B cell (primary cell): ENCODE measurements at regions not wholly inside any gene's neighbourhood (a gene's known extent, or its start where the extent isn't known, plus 50 kb on each side); places are given as distances from the start of the nearest gene placed in this dataset.

Experiments
- ATAC-seq: fragments of 200-7000 bp; cut with Tn5 transposase; one replicate; pipeline ENCODE4 v1.10.0; 2021; ENCODE audit warnings: low read depth, mild to moderate bottlenecking, moderate number of reproducible peaks, moderate library complexity
- CTCF ChIA-PET: fragments of 350-600 bp; sonication (Branson Sonifier 250); formaldehyde crosslinking; loops from one replicate; lab custom pipeline; 2021; ENCODE audit warnings: antibody characterized with exemption, inconsistent platforms; lab: Charles Lee
- POLR2A ChIA-PET: fragments of 350-600 bp; sonication (Branson Sonifier 250); formaldehyde crosslinking; loops from one replicate; lab custom pipeline; 2021; ENCODE audit warnings: antibody characterized with exemption; lab: Charles Lee
- DNase-seq: peaks from one replicate; pipeline ENCODE4 v3.0.0; 2013
- H2AFZ ChIP-seq: 2 replicates; pipeline ENCODE4 v1.6.1; 2012; ENCODE audit warnings: mild to moderate bottlenecking, low read depth, low read length; ENCODE audit not compliant: insufficient read depth, poor library complexity, severe bottlenecking
- H3K27ac ChIP-seq, 2 donors: 1 replicate in 1 of 2; 2 replicates in 1 of 2; pipeline ENCODE4 v1.5.1; 2012 to 2013; ENCODE audit warnings: low read length in 2 of 2, mild to moderate bottlenecking in 2 of 2, moderate library complexity in 1 of 2
- H3K27me3 ChIP-seq, 4 experiments: fragments of 200-600 bp in 1 of 4; sonication (generic) in 1 of 4; replicated peaks in 1 of 4; 1 replicate in 2 of 4; 2 replicates in 2 of 4; pipeline versions ENCODE4 v1.6.1 to v1.7.0; 2013 to 2016; ENCODE audit warnings: low read length in 3 of 4, mild to moderate bottlenecking in 2 of 4, mixed read lengths in 1 of 4, moderate library complexity in 1 of 4; ENCODE audit not compliant: insufficient read depth in 4 of 4, control insufficient read depth in 3 of 4; ENCODE audit errors: control extremely low read depth in 1 of 4
- H3K36me3 ChIP-seq, 2 experiments: replicated peaks in 1 of 2; 1 replicate in 1 of 2; 2 replicates in 1 of 2; pipeline versions ENCODE4 v1.6.1 to v1.7.1; 2013; ENCODE audit warnings: low read length in 1 of 2; ENCODE audit not compliant: insufficient read depth in 2 of 2, control insufficient read depth in 1 of 2; ENCODE audit errors: control extremely low read depth in 1 of 2, extremely low read depth in 1 of 2
- H3K4me1 ChIP-seq, 2 donors: fragments of 200-600 bp in 1 of 2; sonication (generic) in 1 of 2; 1 replicate in 1 of 2; 2 replicates in 1 of 2; pipeline versions ENCODE4 v1.5.1 to v1.6.1; 2013 to 2017; ENCODE audit warnings: low read length in 2 of 2; ENCODE audit not compliant: control insufficient read depth in 2 of 2, insufficient read depth in 2 of 2
- H3K4me2 ChIP-seq: replicated peaks from 2 replicates; pipeline ENCODE3; 2012; ENCODE audit warnings: mild to moderate bottlenecking, low read depth, low read length; ENCODE audit not compliant: poor library complexity, severe bottlenecking
- H3K4me3 ChIP-seq, 5 experiments: fragments of 200-600 bp in 1 of 5; sonication (generic) in 1 of 5; 1 replicate in 3 of 5; 2 replicates in 2 of 5; pipeline versions ENCODE4 v1.5.1 to v1.7.0; 2011 to 2016; ENCODE audit warnings: low read length in 4 of 5, mild to moderate bottlenecking in 4 of 5, low read depth in 2 of 5, control low read depth in 1 of 5, moderate library complexity in 1 of 5; ENCODE audit not compliant: insufficient read depth in 1 of 5; ENCODE audit errors: control extremely low read depth in 1 of 5, extremely low read depth in 1 of 5
- H3K79me2 ChIP-seq: fragments of 200-600 bp; sonication (generic); one replicate; pipeline ENCODE4 v1.6.0; 2016; ENCODE audit warnings: low read length; ENCODE audit not compliant: control insufficient read depth, insufficient read depth
- H3K9ac ChIP-seq: fragments of 200-600 bp; sonication (generic); 2 replicates; pipeline ENCODE4 v1.6.1; 2017; ENCODE audit warnings: mild to moderate bottlenecking, low read length, moderate library complexity
- H3K9me3 ChIP-seq, 3 donors: one replicate each; pipeline versions ENCODE4 v1.6.1 to v1.7.1; 2013; ENCODE audit warnings: low read length in 2 of 3; ENCODE audit not compliant: control insufficient read depth in 2 of 3, insufficient read depth in 1 of 3; ENCODE audit errors: control extremely low read depth in 1 of 3
- H4K20me1 ChIP-seq: 2 replicates; pipeline ENCODE4 v1.6.0; 2012; ENCODE audit warnings: mild to moderate bottlenecking, low read length; ENCODE audit not compliant: insufficient read depth, control insufficient read depth, poor library complexity, severe bottlenecking
- H3K27ac Mint-ChIP-seq: one replicate; pipeline ENCODE4 v1.8.0; 2021; ENCODE audit warnings: mixed read lengths
- H3K27me3 Mint-ChIP-seq: one replicate; pipeline ENCODE4 v1.8.0; 2021; ENCODE audit warnings: mixed read lengths
- H3K4me1 Mint-ChIP-seq: one replicate; pipeline ENCODE4 v1.8.0; 2021; ENCODE audit warnings: mixed read lengths
- H3K4me3 Mint-ChIP-seq: one replicate; pipeline ENCODE4 v1.8.0; 2021; ENCODE audit warnings: mixed read lengths
- H3K9me3 Mint-ChIP-seq: one replicate; pipeline ENCODE4 v1.8.0; 2022; ENCODE audit warnings: mixed read lengths; ENCODE audit not compliant: insufficient read depth
- EZH2 ChIP-seq: IDR thresholded peaks from 2 replicates; pipeline ENCODE4 v1.6.1; 2012; ENCODE audit warnings: borderline replicate concordance, low read depth, mild to moderate bottlenecking, moderate library complexity, low read length; ENCODE audit not compliant: insufficient read depth, poor library complexity, severe bottlenecking
- WGBS: methylation state at CpG from one replicate; pipeline ENCODE4 v1.1.5; 2013; ENCODE audit warnings: missing lambda C conversion rate; ENCODE audit not compliant: insufficient coverage; 5-methylcytosine and 5-hydroxymethylcytosine counted together
- intact Hi-C: fragments of 100-400 bp; cut with micrococcal nuclease; formaldehyde crosslinking; loops from one replicate; pipeline ENCODE4 v1.10.0; 2022
- TF ChIP-seq, protein P1 (sequence below): fragments of 200-600 bp; IDR thresholded peaks from one replicate; pipeline ENCODE4 v1.8.0; 2022; ENCODE audit warnings: antibody characterized with exemption, mild to moderate bottlenecking

DNA sequence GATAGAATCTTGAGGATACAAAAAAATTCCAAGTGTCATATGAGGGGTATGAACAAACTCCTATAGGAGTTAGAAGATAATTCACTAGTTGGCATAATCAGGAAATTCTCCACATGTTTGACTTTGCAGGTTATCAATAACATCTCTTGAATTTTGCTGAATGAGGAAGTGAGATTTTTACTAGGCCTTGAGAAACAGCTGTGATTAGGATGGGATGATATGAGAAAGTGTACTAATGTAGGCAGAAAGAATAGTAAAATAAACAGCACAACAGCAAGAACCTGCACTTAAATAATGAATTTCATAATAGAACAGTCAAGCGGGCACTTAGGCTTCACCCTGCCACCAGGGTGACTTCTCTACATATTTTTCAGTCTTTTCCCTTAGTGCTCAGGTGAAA is 570.8 kb upstream of the CRIM1 start:
- CTCF ChIA-PET: no interaction called here
- intact Hi-C loops: no loop called here
- DNase-seq (no peak), ATAC-seq (no peak)
- no peaks in the 10 kb centered on the region for H3K4me1 Mint-ChIP-seq
- WGBS: 72% methylated on average over 1 of the region's 1 CpG
- peaks cover 10% of the 10 kb centered on the region for H3K9me3 Mint-ChIP-seq
- TF ChIP-seq, protein P1, sequence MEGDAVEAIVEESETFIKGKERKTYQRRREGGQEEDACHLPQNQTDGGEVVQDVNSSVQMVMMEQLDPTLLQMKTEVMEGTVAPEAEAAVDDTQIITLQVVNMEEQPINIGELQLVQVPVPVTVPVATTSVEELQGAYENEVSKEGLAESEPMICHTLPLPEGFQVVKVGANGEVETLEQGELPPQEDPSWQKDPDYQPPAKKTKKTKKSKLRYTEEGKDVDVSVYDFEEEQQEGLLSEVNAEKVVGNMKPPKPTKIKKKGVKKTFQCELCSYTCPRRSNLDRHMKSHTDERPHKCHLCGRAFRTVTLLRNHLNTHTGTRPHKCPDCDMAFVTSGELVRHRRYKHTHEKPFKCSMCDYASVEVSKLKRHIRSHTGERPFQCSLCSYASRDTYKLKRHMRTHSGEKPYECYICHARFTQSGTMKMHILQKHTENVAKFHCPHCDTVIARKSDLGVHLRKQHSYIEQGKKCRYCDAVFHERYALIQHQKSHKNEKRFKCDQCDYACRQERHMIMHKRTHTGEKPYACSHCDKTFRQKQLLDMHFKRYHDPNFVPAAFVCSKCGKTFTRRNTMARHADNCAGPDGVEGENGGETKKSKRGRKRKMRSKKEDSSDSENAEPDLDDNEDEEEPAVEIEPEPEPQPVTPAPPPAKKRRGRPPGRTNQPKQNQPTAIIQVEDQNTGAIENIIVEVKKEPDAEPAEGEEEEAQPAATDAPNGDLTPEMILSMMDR: no peak
- TF ChIP-seq EZH2: no peak
- Histone ChIP-seq H3K4me3 (no peak overlapping the region), H3K79me2 (no peaks in the 10 kb centered on the region), H2AFZ (no peak overlapping the region), H3K27me3 (no peaks in the 10 kb centered on the region), H3K4me2 (no peak overlapping the region), H4K20me1 (no peaks in the 10 kb centered on the region), H3K4me1 (no peaks in the 10 kb centered on the region), H3K36me3 (no peaks in the 10 kb centered on the region), H3K27ac (no peak overlapping the region), H3K9me3 (peaks cover 0 to 24% (median 0%) of the 10 kb centered on the region in 3 donors), H3K9ac (no peak overlapping the region)
- H3K27me3 Mint-ChIP-seq: no peaks in the 10 kb centered on the region
- POLR2A ChIA-PET: no interaction called here
- H3K4me3 Mint-ChIP-seq: no peak overlapping the region
- H3K27ac Mint-ChIP-seq: no peak overlapping the region

DNA sequence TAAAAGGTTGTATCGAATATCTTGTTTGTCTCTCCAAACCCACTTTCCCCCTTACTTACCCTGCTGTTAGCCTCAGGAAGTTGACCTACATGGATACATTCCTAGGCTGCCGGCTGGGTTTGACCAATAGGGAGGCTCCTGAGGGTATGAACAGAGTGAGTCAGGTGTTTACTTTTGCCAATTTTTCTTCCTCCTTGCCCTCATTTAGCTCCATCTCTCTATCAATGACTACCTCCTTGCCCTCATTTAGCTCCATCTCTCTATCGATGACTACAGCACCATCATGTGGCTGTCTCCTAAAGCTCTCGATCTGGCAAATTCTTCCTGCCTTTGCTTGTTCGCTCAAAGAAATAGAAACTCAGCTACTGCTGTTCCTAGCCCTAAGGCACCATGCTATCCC is 571.9 kb upstream of the CRIM1 start:
- no peak for TF ChIP-seq EZH2
- TF ChIP-seq, protein P1: no peak
- Histone ChIP-seq H4K20me1 (no peaks in the 10 kb centered on the region), H3K36me3 (no peaks in the 10 kb centered on the region), H3K4me1 (no peaks in the 10 kb centered on the region), H2AFZ (no peak overlapping the region), H3K4me3 (no peak overlapping the region), H3K4me2 (no peak overlapping the region), H3K27ac (no peak overlapping the region), H3K9ac (no peak overlapping the region), H3K9me3 (peaks cover 0 to 20% (median 0%) of the 10 kb centered on the region in 3 donors), H3K27me3 (no peaks in the 10 kb centered on the region), H3K79me2 (no peaks in the 10 kb centered on the region)
- no peak for DNase-seq
- no peak for ATAC-seq
- 90% methylated on average over 3 of the region's 5 CpGs for WGBS
- intact Hi-C loops: no loop called here
- CTCF ChIA-PET: no interaction called here
- peaks cover 9% of the 10 kb centered on the region for H3K9me3 Mint-ChIP-seq
- H3K4me3 Mint-ChIP-seq: no peak overlapping the region
- H3K4me1 Mint-ChIP-seq: no peaks in the 10 kb centered on the region
- POLR2A ChIA-PET: no interaction called here
- no peak overlapping the region for H3K27ac Mint-ChIP-seq
- no peaks in the 10 kb centered on the region for H3K27me3 Mint-ChIP-seq
